GM21825 (cell line): ENCODE measurements at regions not wholly inside any gene's neighbourhood (a gene's known extent, or its start where the extent isn't known, plus 50 kb on each side); places are given as distances from the start of the nearest gene placed in this dataset.

Experiments
- ATAC-seq: cut with Tn5 transposase; IDR thresholded peaks from one replicate; pipeline ENCODE4 v1.9.1; 2021; ENCODE audit warnings: mild to moderate bottlenecking, moderate library complexity; ENCODE audit not compliant: unreplicated experiment

DNA sequence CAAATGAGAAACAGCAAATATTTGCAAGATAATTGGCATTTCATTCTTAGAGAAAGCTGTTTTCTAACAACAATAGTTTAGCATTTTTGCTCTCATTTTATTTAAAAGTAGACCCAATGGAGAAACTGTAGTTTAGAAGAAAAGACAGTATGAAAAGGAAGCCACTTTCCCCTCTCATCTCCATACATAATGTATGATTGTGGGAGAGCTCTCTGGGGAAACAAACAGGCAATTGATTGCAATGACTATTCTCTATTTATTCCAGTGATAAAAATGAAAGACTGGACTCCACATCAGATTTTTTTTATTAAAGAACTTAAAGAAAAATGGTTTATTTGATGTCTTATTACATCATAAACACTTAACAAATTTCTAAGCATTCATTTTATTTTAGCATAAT lies 116.8 kb upstream of the SASH1 start:
- no peak for ATAC-seq

- ATAC-seq, result no peak
These were observed 116.4 kb upstream of the SASH1 start for GRCh38 chr6:148226284-148226683.

- ATAC-seq, result no peak
These were observed 111.1 kb upstream of the SASH1 start for GRCh38 chr6:148231572-148231971.

DNA sequence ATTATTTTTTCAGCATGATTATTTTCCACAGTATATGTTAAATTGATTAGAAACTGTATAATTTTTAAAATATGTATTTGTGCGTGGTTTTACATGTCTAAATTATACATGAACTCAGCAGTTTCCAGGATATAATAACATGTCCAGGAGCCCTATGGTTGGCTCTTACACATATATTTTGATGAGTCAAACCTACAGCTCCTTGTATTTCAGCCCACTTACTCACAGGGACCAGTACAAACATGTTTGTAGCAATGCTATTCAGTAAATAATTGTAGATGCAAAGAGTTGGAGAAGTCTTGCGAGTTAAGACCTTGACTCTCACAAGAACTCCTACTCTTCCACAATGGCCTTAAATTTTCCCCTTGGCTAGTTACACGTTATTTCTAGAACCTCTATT lies 107.2 kb upstream of the SASH1 start:
- ATAC-seq, result no peak

GRCh38 chr6:148238713-148239112 lies 103.9 kb upstream of the SASH1 start:
- ATAC-seq, result no peak

- ATAC-seq, result no peak
These were observed 103.4 kb upstream of the SASH1 start for GRCh38 chr6:148239215-148239614.

GRCh38 chr6:148239801-148240460 lies 102.7 kb upstream of the SASH1 start:
- ATAC-seq, result no peak

DNA sequence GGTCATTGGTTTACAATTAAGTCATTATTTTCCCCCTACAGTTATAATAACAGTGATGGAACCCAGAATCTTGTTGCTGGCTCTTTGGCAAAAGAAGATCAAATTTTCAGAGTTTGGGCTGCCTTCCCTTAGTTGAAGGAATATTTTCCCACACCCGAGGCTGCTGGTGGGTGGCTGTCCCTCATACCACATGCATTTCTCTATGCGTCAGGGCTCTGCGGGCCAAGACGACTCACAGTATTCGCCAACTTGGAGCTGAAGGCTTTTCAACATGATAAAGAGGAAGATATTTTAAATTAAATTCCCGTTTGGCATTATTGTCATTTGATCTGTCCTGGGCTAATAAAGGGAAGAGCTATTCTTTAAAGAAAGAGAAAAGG lies 102.2 kb upstream of the SASH1 start:
- no peak for ATAC-seq

- no peak for ATAC-seq
These were observed 101.7 kb upstream of the SASH1 start for GRCh38 chr6:148240861-148241477.

- ATAC-seq, result no peak
These were observed 100.5 kb upstream of the SASH1 start for GRCh38 chr6:148242180-148242579.

DNA sequence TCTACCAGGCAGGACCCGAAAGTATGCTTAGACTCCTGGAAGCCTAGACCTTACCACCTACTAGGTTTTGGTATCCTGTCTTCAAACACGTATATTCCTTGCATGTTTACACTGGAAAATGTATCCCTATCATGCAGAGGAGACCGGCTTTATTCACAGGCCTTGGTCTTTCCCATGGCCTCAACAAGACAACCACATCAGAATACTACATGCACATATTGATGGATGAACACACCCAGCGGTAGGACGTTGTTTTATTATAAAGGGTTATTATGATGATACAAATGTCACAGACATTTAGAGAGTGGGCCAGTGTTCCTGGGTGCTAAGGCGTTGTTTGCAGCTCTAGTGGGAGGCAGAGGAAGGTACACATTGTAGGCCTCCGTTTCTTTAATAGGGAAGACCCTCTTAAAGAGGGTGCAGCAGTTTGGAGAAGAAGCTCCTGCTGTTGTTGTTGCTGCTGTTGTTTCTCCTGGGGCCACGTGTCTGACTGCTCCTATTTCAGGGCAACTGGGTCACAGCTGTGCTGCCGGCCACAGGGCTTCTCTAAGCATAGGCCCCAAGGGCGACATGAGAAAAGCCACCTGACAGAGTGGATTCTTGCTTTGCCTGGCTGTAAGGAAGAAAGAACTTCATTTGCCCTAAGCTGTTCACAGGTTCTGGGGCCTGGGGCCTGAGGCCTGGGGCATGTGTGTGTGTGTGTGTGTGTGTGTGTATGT lies 98.3 kb upstream of the SASH1 start:
- no peak for ATAC-seq

DNA sequence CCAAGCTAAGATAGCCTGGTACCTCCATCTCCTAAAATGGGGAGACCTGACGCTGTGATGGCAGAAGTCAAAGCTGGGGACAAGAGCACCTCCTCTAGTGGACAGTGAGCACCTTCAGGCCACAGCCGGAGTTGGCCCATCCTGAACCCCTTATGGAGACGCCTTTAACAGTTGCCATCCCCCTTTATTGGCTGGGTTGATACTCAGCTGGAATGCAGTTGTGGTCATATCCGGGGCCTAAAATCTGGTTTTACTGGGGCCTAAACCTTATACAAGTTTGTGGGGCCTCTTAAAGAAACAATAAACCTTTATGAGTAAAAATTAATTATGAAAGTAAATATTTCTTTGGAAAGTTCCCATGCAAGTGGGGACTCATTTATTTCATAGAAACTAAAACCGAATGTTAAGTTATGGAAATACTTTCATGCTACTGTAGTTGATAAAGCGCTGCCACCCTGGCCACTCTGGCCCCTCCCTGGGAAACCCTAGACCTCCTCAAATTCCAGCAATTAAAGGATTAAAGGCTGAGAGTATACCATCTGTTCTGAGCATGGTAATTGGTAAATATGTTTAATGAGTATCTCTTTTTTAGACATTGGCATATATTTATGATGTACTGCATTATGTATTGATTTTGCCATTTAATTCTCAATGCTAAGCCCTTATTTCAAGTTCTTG lies 95.1 kb upstream of the SASH1 start:
- no peak for ATAC-seq

GRCh38 chr6:148249160-148249559 lies 93.5 kb upstream of the SASH1 start:
- no peak for ATAC-seq

DNA sequence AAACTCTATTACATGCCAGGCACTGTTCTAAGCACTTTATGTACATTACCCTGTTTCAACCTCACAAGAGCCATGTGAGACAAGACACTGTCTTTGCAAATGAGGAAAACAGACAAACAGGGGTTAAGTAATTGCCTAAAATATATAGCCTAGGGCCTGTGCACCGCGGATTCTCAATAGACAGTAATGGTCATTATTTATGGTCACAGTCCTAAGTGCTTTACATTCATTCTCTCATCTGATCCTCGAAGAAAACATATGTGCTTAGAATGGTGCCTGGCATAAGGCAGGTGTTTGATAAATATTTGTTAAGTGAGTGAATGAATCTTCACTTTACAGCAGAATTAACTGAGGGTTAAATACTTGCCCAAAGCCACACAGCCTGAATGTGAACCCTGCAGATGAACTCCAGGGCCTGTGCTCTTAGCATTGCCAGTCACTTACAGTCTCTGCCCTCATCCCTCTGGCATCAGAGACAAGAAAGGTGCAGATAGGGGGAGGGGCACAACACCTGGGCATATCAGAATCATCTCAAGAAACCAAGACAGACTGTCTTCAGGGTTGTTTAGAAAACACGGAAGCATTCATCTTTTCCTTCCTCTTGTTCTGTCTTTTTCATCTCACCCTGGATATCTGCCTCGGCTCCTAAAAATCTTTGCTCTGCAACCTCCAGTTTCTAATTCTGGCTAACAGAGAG lies 92.8 kb upstream of the SASH1 start:
- ATAC-seq, result no peak

DNA sequence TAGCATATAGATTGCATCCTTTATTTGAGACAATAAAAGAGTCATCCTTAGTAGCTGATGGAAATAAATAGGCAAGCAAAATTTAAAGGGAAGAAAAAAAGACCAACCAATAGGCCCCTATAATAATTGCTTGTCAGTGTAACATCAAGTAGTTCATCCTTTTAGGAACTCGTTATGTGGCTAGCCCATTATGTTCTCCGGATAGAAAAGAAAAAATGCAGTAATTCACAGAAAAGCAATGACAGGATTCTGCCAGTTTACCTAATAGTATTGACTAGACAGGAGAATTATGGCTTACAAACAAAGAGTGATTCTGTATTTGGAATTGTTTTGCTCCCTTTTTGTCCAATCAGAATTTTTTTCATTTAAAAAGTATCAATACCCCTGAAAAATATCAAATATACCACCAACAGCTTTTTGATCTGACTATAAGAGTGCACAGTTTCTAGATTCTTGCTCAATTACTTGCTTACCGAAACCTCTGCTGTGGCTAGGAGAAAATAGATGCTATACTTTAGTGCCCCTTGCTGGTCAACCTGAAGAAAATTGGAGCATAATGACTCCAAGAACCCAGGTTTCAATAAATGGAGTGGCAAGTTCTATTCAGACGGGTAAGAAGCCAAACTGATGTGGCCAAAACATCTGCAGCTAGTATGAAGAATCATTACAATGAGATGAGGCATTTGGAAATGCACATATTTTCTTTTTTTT lies 91.5 kb upstream of the SASH1 start:
- peak; percentile 52 for ATAC-seq

DNA sequence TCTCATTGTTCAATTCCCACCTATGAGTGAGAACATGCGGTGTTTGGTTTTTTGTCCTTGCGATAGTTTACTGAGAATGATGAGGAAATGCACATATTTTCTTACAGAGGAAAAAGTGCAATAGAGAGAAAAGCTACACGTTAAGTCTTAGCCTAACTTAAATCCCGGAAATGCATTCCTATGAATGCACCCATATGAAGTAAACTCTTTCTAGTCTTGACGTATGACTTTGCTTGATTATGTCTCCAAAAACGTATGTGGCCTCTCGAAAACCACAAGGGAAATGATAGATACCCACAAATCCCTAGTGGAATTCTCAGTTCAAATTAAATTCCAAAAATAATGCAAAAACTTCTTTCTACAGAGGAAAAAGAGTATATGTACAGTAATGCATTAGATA lies 90.7 kb upstream of the SASH1 start:
- no peak for ATAC-seq

DNA sequence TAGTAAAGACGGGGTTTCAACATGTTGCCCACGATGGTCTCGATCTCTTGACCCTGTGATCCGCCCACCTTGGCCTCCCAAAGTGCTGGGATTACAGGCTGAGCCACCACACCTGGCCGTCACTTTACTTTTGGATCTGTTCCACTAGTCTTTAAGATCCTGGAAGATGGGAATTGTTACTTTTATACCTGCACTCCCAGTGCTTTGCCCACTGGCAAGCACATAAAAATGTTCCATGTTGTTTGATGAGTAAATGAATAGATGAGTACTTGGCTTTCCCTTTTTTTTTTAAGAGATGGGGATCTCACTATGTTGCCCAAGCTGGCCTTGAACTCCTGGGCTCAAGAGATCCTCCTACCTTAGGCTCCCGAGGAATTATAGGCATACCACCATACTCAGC lies 84.8 kb upstream of the SASH1 start:
- no peak for ATAC-seq

- no peak for ATAC-seq
These were observed 83.8 kb upstream of the SASH1 start for GRCh38 chr6:148258868-148259267.

DNA sequence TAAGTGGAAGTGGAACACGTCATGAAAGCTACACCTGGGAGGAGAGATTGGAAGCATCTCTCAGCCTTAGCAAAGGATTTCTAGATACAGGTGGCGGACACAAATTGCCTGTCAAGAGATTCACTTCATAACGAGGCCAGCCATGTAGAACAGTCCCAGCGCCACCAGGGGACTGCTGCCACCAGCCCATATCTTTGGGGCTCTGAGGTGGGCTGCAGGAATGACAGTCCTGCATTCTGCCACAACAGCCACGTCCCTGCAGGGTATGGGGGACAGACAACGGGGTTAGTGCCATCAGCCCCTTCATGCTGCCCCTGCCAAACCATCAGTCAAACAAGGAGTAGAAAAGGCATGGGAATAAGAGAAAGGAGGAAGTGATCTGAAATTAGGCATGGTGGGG lies 81.2 kb upstream of the SASH1 start:
- no peak for ATAC-seq

- no peak for ATAC-seq
These were observed 79.6 kb upstream of the SASH1 start for GRCh38 chr6:148263010-148263409.

GRCh38 chr6:148263961-148264360 lies 78.7 kb upstream of the SASH1 start:
- ATAC-seq, result no peak
